ENCODE measurements at regions not wholly inside any gene's neighbourhood (a gene's known extent, or its start where the extent isn't known, plus 50 kb on each side); places are given as distances from the start of the nearest gene placed in this dataset.

GRCh38 chr12:91729543-91729942, 416.1 kb downstream of the BTG1 start:
- TF ChIP-seq TAF1 (conservative IDR thresholded peaks at IDR 0.05) (no peak), CTCF (IDR thresholded peaks at IDR 0.05; ENCODE audit: low read depth, low read length, missing input control) (no peak), JUND (IDR thresholded peaks at IDR 0.05) (no peak)

All from liver (tissue), 3 donors.